A549 (cell line): ENCODE measurements at regions not wholly inside any gene's neighbourhood (a gene's known extent, or its start where the extent isn't known, plus 50 kb on each side); places are given as distances from the start of the nearest gene placed in this dataset.
"Not testable (repeated sequence)": the region's sequence is repeated elsewhere in the genome, so short reads cannot be mapped to it uniquely, and the experiment has no call there.

ENCODE experiments used
- ATAC-seq, 2 experiments: fragments of 200-7000 bp in 1 of 2; fragments of >200 bp in 1 of 2; cut with Nextera tagmentation in 1 of 2; cut with Tn5 transposase in 1 of 2; 3 replicates each; pipeline versions ENCODE4 v1.8.0 to v1.9.1; 2018 to 2020; ENCODE audit warnings: mild to moderate bottlenecking in 1 of 2, moderate library complexity in 1 of 2
- CTCF ChIA-PET: fragments of 300-600 bp; sonication (Branson Sonifier 250); formaldehyde crosslinking; extraction: SDS; loops from one replicate; lab custom pipeline; 2021; ENCODE audit warnings: antibody characterized with exemption, inconsistent platforms; lab: Yijun Ruan, JAX
- POLR2A ChIA-PET: fragments of 350-600 bp; formaldehyde crosslinking; extraction: SDS; loops from one replicate; lab custom pipeline; 2021; ENCODE audit warnings: antibody characterized with exemption, inconsistent platforms; lab: Yijun Ruan, JAX
- DNase-seq, 2 experiments: peaks; one replicate each; pipeline versions ENCODE4 v3.0.0 to v3.0.0-alpha.2; 2011 to 2016; ENCODE audit warnings: low read depth in 1 of 2, low spot score in 1 of 2
- FAIRE-seq: peaks from 2 replicates; lab custom pipeline; 2011; peaks lifted over from hg19 to GRCh38; lab: Jason Lieb, UNC
- H3K27ac ChIP-seq, 2 experiments: fragments of >200 bp; sonication (Bioruptor Twin); formaldehyde crosslinking; 3 replicates each; pipeline ENCODE4 v1.5.1; 2016 to 2017
- H3K4me1 ChIP-seq: fragments of >200 bp; sonication (Bioruptor Twin); formaldehyde crosslinking; 3 replicates; pipeline ENCODE4 v1.6.1; 2016
- H3K4me2 ChIP-seq: fragments of >200 bp; sonication (Bioruptor Twin); formaldehyde crosslinking; 3 replicates; pipeline ENCODE4 v1.6.1; 2016
- H3K4me3 ChIP-seq: fragments of >200 bp; sonication (Bioruptor Twin); formaldehyde crosslinking; 3 replicates; pipeline ENCODE4 v1.5.1; 2016
- H3K9me3 ChIP-seq: fragments of >200 bp; sonication (Bioruptor Twin); formaldehyde crosslinking; 3 replicates; pipeline ENCODE4 v1.6.1; 2016
- CEBPB ChIP-seq, 2 experiments: fragments of >200 bp in 1 of 2; sonication (Bioruptor Twin) in 1 of 2; formaldehyde crosslinking in 1 of 2; IDR thresholded peaks; 2 replicates each; pipeline ENCODE4 v1.6.1; 2012 to 2016
- FOXS1 ChIP-seq: fragments of 250-450 bp; sonication (Bioruptor Pico); IDR thresholded peaks from 2 replicates; pipeline ENCODE4 v1.5.0; 2020; ENCODE audit warnings: mild to moderate bottlenecking, moderate library complexity
- GATA3 ChIP-seq: IDR thresholded peaks from 2 replicates; pipeline ENCODE4 v1.6.1; 2012; ENCODE audit warnings: borderline replicate concordance
- KDM1A ChIP-seq: fragments of 200-600 bp; sonication (generic); IDR thresholded peaks from 2 replicates; pipeline ENCODE4 v1.6.1; 2016; ENCODE audit warnings: low read depth, mild to moderate bottlenecking
- MAZ ChIP-seq: fragments of 150-350 bp; IDR thresholded peaks from 2 replicates; pipeline ENCODE4 v1.6.1; 2014; ENCODE audit warnings: antibody characterized with exemption, low read depth, low read length, borderline replicate concordance
- MYC ChIP-seq: IDR thresholded peaks from 2 replicates; pipeline ENCODE4 v1.6.1; 2012; ENCODE audit warnings: mild to moderate bottlenecking, inconsistent platforms, low read length, improper control_type of control experiment, borderline replicate concordance
- PHF8 ChIP-seq: fragments of 200-600 bp; sonication (generic); IDR thresholded peaks from 2 replicates; pipeline ENCODE4 v1.6.1; 2016; ENCODE audit warnings: low read depth, mild to moderate bottlenecking, antibody characterized with exemption, moderate library complexity, borderline replicate concordance
- RCOR1 ChIP-seq: fragments of 150-350 bp; IDR thresholded peaks from 2 replicates; pipeline ENCODE4 v1.6.1; 2014; ENCODE audit warnings: antibody characterized with exemption, low read length, low read depth
- TP53 ChIP-seq: fragments of 250-450 bp; sonication (Bioruptor Pico); IDR thresholded peaks from 2 replicates; pipeline ENCODE4 v1.5.0; 2021; ENCODE audit warnings: mild to moderate bottlenecking, moderate library complexity
- USF2 ChIP-seq: fragments of 450-650 bp; IDR thresholded peaks from 2 replicates; pipeline ENCODE4 v1.6.1; 2014; ENCODE audit warnings: antibody characterized with exemption
- ZFP36 ChIP-seq: fragments of 450-650 bp; IDR thresholded peaks from 2 replicates; pipeline ENCODE4 v1.6.1; 2014; ENCODE audit warnings: borderline replicate concordance; ENCODE audit not compliant: partially characterized antibody
- WGBS: methylation state at CpG from one replicate; pipeline ENCODE4 v1.1.6; 2017; ENCODE audit errors: missing lambda C conversion rate; 5-methylcytosine and 5-hydroxymethylcytosine counted together
- TF ChIP-seq, protein P1 (sequence below): fragments of 250-450 bp; sonication (Bioruptor Pico); IDR thresholded peaks from 2 replicates; pipeline ENCODE4 v1.5.0; 2021; ENCODE audit warnings: mild to moderate bottlenecking, moderate library complexity, borderline replicate concordance
- TF ChIP-seq, protein P2 (sequence below): fragments of >200 bp; sonication (Bioruptor Twin); formaldehyde crosslinking; IDR thresholded peaks from 3 replicates; pipeline ENCODE4 v1.6.1; 2016
- TF ChIP-seq, protein P3 (sequence below): fragments of 200-600 bp; sonication (generic); IDR thresholded peaks from 2 replicates; pipeline ENCODE4 v1.6.1; 2016; ENCODE audit warnings: antibody characterized with exemption, mild to moderate bottlenecking, moderate library complexity
- TF ChIP-seq, protein P4 (sequence below): IDR thresholded peaks from 2 replicates; pipeline ENCODE4 v1.6.1; 2012

DNA sequence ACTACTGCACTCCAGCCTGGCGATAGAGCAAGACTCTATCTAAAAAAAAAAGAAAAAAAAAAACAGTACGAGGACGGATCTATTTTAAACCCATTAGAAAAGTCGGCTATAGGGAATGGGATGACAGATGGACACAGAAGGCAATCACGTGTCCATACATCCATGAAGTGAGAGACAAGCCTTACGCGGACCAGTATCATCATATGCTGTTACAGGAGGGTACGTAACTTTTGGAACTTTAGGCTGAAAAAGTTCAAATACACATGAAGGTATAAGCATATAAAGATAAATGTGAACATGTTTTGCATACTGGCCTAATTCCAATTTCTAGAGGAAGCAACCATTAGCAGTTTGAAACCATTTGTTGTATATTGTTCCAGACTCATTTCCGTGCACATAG is 109.8 kb upstream of the EXOC2 start (continued):
- TF ChIP-seq, protein P1, sequence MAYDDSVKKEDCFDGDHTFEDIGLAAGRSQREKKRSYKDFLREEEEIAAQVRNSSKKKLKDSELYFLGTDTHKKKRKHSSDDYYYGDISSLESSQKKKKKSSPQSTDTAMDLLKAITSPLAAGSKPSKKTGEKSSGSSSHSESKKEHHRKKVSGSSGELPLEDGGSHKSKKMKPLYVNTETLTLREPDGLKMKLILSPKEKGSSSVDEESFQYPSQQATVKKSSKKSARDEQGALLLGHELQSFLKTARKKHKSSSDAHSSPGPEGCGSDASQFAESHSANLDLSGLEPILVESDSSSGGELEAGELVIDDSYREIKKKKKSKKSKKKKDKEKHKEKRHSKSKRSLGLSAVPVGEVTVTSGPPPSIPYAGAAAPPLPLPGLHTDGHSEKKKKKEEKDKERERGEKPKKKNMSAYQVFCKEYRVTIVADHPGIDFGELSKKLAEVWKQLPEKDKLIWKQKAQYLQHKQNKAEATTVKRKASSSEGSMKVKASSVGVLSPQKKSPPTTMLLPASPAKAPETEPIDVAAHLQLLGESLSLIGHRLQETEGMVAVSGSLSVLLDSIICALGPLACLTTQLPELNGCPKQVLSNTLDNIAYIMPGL (CRISPR knock-in tag) = no peak
- no peak for TF ChIP-seq PHF8

GRCh38 chr6:802223-802622 is 109.3 kb upstream of the EXOC2 start:
- H3K27ac ChIP-seq, POLR2A ChIA-PET, FAIRE-seq, H3K4me3 ChIP-seq, H3K4me1 ChIP-seq, ATAC-seq, H3K9me3 ChIP-seq, DNase-seq, H3K4me2 ChIP-seq: not testable (repeated sequence)
- 62% methylated on average over 10 of the region's 10 CpGs for WGBS
- CTCF ChIA-PET = interaction anchor here (1.3 kb wide), 1 partner anchor 110 kb away, joined by 3 read pairs; no protein-coding TSS in a partner anchor

GRCh38 chr6:799769-800168 is 106.8 kb upstream of the EXOC2 start:
- TF ChIP-seq RCOR1 = no peak
- TF ChIP-seq, protein P2, sequence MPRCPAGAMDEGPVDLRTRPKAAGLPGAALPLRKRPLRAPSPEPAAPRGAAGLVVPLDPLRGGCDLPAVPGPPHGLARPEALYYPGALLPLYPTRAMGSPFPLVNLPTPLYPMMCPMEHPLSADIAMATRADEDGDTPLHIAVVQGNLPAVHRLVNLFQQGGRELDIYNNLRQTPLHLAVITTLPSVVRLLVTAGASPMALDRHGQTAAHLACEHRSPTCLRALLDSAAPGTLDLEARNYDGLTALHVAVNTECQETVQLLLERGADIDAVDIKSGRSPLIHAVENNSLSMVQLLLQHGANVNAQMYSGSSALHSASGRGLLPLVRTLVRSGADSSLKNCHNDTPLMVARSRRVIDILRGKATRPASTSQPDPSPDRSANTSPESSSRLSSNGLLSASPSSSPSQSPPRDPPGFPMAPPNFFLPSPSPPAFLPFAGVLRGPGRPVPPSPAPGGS = no peak
- TF ChIP-seq, protein P3, sequence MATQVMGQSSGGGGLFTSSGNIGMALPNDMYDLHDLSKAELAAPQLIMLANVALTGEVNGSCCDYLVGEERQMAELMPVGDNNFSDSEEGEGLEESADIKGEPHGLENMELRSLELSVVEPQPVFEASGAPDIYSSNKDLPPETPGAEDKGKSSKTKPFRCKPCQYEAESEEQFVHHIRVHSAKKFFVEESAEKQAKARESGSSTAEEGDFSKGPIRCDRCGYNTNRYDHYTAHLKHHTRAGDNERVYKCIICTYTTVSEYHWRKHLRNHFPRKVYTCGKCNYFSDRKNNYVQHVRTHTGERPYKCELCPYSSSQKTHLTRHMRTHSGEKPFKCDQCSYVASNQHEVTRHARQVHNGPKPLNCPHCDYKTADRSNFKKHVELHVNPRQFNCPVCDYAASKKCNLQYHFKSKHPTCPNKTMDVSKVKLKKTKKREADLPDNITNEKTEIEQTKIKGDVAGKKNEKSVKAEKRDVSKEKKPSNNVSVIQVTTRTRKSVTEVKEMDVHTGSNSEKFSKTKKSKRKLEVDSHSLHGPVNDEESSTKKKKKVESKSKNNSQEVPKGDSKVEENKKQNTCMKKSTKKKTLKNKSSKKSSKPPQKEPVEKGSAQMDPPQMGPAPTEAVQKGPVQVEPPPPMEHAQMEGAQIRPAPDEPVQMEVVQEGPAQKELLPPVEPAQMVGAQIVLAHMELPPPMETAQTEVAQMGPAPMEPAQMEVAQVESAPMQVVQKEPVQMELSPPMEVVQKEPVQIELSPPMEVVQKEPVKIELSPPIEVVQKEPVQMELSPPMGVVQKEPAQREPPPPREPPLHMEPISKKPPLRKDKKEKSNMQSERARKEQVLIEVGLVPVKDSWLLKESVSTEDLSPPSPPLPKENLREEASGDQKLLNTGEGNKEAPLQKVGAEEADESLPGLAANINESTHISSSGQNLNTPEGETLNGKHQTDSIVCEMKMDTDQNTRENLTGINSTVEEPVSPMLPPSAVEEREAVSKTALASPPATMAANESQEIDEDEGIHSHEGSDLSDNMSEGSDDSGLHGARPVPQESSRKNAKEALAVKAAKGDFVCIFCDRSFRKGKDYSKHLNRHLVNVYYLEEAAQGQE = no peak
- TF ChIP-seq, protein P4, sequence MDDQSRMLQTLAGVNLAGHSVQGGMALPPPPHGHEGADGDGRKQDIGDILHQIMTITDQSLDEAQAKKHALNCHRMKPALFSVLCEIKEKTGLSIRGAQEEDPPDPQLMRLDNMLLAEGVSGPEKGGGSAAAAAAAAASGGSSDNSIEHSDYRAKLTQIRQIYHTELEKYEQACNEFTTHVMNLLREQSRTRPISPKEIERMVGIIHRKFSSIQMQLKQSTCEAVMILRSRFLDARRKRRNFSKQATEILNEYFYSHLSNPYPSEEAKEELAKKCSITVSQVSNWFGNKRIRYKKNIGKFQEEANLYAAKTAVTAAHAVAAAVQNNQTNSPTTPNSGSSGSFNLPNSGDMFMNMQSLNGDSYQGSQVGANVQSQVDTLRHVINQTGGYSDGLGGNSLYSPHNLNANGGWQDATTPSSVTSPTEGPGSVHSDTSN = no peak
- TF ChIP-seq TP53 (CRISPR knock-in tag) = no peak
- TF ChIP-seq ZFP36 = no peak
- no peak for TF ChIP-seq MAZ
- TF ChIP-seq FOXS1 (CRISPR knock-in tag) = no peak
- TF ChIP-seq KDM1A = no peak
- TF ChIP-seq CEBPB (IDR thresholded peaks at IDR 0.05) = no peak
- no peak for TF ChIP-seq USF2
- TF ChIP-seq GATA3 = no peak
- TF ChIP-seq MYC = no peak
- CTCF ChIA-PET = interaction anchor here (1.2 to 2.9 kb wide), 7 partner anchors 9 to 625 kb away, joined by 3 to 14 read pairs (median 5); no protein-coding TSS in a partner anchor
- no peaks in the 10 kb centered on the region for H3K4me1 ChIP-seq
- ATAC-seq = no peak
- peak overlapping the region; percentile 22 to 45; a peak in 3 of 6 replicates for H3K27ac ChIP-seq
- H3K9me3 ChIP-seq = no peaks in the 10 kb centered on the region
- DNase-seq = no peak
- WGBS = 52% methylated on average over 5 of the region's 6 CpGs
- no peak for FAIRE-seq
- H3K4me2 ChIP-seq = no peak overlapping the region
- POLR2A ChIA-PET = no interaction called here
- no peak overlapping the region for H3K4me3 ChIP-seq
